Mesendoderm (in vitro differentiated cells): ENCODE measurements at regions not wholly inside any gene's neighbourhood (a gene's known extent, or its start where the extent isn't known, plus 50 kb on each side); places are given as distances from the start of the nearest gene placed in this dataset.

Experiments used
- DNase-seq: peaks from one replicate; pipeline ENCODE4 v3.0.0; 2013
- H2AK5ac ChIP-seq: 2 replicates; pipeline ENCODE4 v1.6.1; 2013; ENCODE audit warnings: low read length, inconsistent platforms
- H2BK120ac ChIP-seq: 2 replicates; pipeline ENCODE4 v1.6.1; 2013; ENCODE audit warnings: low read depth, mild to moderate bottlenecking, low read length, moderate library complexity, mixed read lengths
- H2BK15ac ChIP-seq: replicated peaks from 2 replicates; pipeline ENCODE4 v1.6.1; 2013; ENCODE audit warnings: low read depth, mild to moderate bottlenecking, moderate library complexity
- H2BK5ac ChIP-seq: 2 replicates; pipeline ENCODE4 v1.6.1; 2013; ENCODE audit warnings: low read length, inconsistent platforms
- H3K18ac ChIP-seq: 2 replicates; pipeline ENCODE4 v1.6.1; 2013; ENCODE audit warnings: mild to moderate bottlenecking, low read length, mixed read lengths
- H3K23ac ChIP-seq: one replicate; pipeline ENCODE4 v1.6.1; 2013; ENCODE audit warnings: low read length
- H3K27ac ChIP-seq: 2 replicates; pipeline ENCODE4 v1.5.1; 2013; ENCODE audit warnings: low read depth, mild to moderate bottlenecking, inconsistent platforms, low read length, moderate library complexity
- H3K27me3 ChIP-seq: 2 replicates; pipeline ENCODE4 v1.6.1; 2013; ENCODE audit warnings: low read length, control low read depth, mild to moderate bottlenecking, inconsistent platforms; ENCODE audit not compliant: insufficient read depth, poor library complexity
- H3K36me3 ChIP-seq: 2 replicates; pipeline ENCODE4 v1.6.1; 2013; ENCODE audit warnings: low read length, inconsistent platforms; ENCODE audit not compliant: control insufficient read depth, insufficient read depth
- H3K4ac ChIP-seq: one replicate; pipeline ENCODE4 v1.6.1; 2013; ENCODE audit warnings: low read depth, mild to moderate bottlenecking, low read length, moderate library complexity
- H3K4me1 ChIP-seq: 2 replicates; pipeline ENCODE4 v1.6.1; 2013; ENCODE audit warnings: low read depth, low read length, inconsistent platforms; ENCODE audit not compliant: control insufficient read depth
- H3K4me2 ChIP-seq: 2 replicates; pipeline ENCODE4 v1.6.1; 2013; ENCODE audit warnings: low read length
- H3K4me3 ChIP-seq: 2 replicates; pipeline ENCODE4 v1.5.1; 2013; ENCODE audit warnings: mild to moderate bottlenecking, low read length
- H3K56ac ChIP-seq: one replicate; pipeline ENCODE4 v1.6.1; 2013; ENCODE audit warnings: low read length
- H3K79me1 ChIP-seq: 2 replicates; pipeline ENCODE4 v1.6.1; 2013; ENCODE audit warnings: low read length, inconsistent platforms
- H3K79me2 ChIP-seq: 2 replicates; pipeline ENCODE4 v1.6.1; 2013; ENCODE audit warnings: mild to moderate bottlenecking, low read length; ENCODE audit not compliant: control insufficient read depth, insufficient read depth
- H3K9ac ChIP-seq: 2 replicates; pipeline ENCODE4 v1.6.1; 2013; ENCODE audit warnings: low read length, inconsistent platforms
- H4K5ac ChIP-seq: one replicate; pipeline ENCODE4 v1.6.1; 2013; ENCODE audit warnings: low read length
- H4K8ac ChIP-seq: one replicate; pipeline ENCODE4 v1.6.1; 2013; ENCODE audit warnings: low read depth, mild to moderate bottlenecking, control low read depth, low read length, moderate library complexity
- WGBS: extraction: QIAGEN DNeasy Blood & Tissue Kit; methylation state at CpG from one replicate; pipeline ENCODE4 v1.1.7; 2013; ENCODE audit warnings: low lambda C conversion rate, missing lambda C conversion rate; ENCODE audit not compliant: insufficient coverage; ENCODE audit errors: extremely low coverage; 5-methylcytosine and 5-hydroxymethylcytosine counted together

- no peaks in the 10 kb centered on the region for H3K36me3 ChIP-seq
Measured at GRCh38 chr6:14705841-14706377, 540.0 kb upstream of the JARID2 start.

DNA sequence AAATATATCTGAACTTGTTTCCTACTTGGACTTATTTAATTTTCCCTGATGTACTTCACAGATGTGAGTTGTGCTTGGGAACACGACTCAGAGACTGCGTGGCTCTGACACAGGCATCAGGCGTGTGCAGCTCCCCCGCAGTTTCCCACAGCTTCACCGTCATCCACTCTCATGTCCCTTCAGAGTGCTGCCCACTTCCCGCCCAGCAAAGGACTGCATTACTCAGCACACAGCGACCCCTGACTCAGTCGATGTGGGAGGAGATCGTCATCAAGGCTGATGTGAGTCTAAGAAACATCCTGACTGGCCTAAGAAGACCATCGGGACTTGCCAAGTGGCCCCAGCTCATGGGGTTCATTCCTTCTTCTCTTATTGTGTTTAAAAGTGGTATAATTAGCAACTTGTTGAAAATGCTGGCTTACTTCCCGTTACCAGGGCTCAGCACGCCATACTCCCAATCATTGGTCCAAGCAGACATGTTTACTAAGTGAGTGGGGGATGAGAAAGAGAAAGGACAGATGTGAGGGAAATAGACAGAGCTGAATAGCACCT is 539.4 kb upstream of the JARID2 start:
- Histone ChIP-seq H2AK5ac (no peak overlapping the region), H4K5ac (no peak overlapping the region), H3K27ac (no peak overlapping the region), H3K56ac (no peak overlapping the region), H3K79me2 (no peaks in the 10 kb centered on the region), H3K4ac (no peak overlapping the region), H3K79me1 (no peaks in the 10 kb centered on the region), H3K4me3 (no peak overlapping the region), H3K18ac (no peak overlapping the region), H3K9ac (no peak overlapping the region), H3K4me2 (no peak overlapping the region), H3K23ac (no peak overlapping the region), H2BK120ac (no peak overlapping the region), H4K8ac (no peak overlapping the region), H3K36me3 (no peaks in the 10 kb centered on the region), H3K27me3 (no peaks in the 10 kb centered on the region), H3K4me1 (no peaks in the 10 kb centered on the region), H2BK15ac (no peak overlapping the region), H2BK5ac (no peak overlapping the region)
- no CpG with 5 or more reads among the region's 12 CpGs for WGBS
- DNase-seq = no peak

More at GRCh38 chr6:14705841-14706377, 540.0 kb upstream of the JARID2 start:
- WGBS = no CpG with 5 or more reads among the region's 4 CpGs
- Histone ChIP-seq H2BK15ac (no peak overlapping the region), H3K9ac (no peak overlapping the region), H3K79me2 (no peaks in the 10 kb centered on the region), H4K5ac (no peak overlapping the region), H3K56ac (no peak overlapping the region), H3K27ac (no peak overlapping the region), H4K8ac (no peak overlapping the region), H3K27me3 (no peaks in the 10 kb centered on the region), H2BK120ac (no peak overlapping the region), H2BK5ac (no peak overlapping the region), H3K4me1 (no peaks in the 10 kb centered on the region), H3K4me3 (no peak overlapping the region), H2AK5ac (no peak overlapping the region), H3K18ac (no peak overlapping the region), H3K4me2 (no peak overlapping the region), H3K4ac (no peak overlapping the region), H3K23ac (no peak overlapping the region), H3K79me1 (no peaks in the 10 kb centered on the region)
- DNase-seq = no peak

DNA sequence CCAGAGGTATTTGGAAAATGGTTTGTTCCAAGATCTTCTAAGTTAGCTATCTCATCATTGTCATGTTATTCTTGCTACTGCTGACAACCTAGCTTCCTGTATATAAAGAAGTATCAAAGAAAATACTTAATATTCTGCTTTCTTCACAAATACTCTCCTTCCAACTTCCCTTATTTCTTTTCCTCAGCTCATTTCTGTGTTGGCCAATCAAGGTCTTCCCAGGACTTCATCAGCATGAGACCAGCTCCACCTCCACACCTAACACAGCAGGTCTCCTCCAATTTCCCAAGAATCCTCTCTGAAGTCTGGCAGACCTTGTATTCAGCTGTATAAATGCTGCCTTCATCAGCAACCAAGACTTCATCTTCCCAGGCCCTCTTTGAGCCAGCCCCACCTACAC is 538.6 kb upstream of the JARID2 start:
- Histone ChIP-seq H4K8ac (no peak overlapping the region), H2BK15ac (no peak overlapping the region), H3K9ac (no peak overlapping the region), H3K4ac (no peak overlapping the region), H2BK120ac (no peak overlapping the region), H3K4me1 (no peaks in the 10 kb centered on the region), H3K56ac (no peak overlapping the region), H2AK5ac (no peak overlapping the region), H3K79me1 (no peaks in the 10 kb centered on the region), H3K36me3 (no peaks in the 10 kb centered on the region), H3K27me3 (no peaks in the 10 kb centered on the region), H4K5ac (no peak overlapping the region), H3K4me3 (no peak overlapping the region), H3K23ac (no peak overlapping the region), H3K4me2 (no peak overlapping the region), H3K79me2 (no peaks in the 10 kb centered on the region), H2BK5ac (no peak overlapping the region), H3K27ac (no peak overlapping the region), H3K18ac (no peak overlapping the region)
- DNase-seq = no peak

DNA sequence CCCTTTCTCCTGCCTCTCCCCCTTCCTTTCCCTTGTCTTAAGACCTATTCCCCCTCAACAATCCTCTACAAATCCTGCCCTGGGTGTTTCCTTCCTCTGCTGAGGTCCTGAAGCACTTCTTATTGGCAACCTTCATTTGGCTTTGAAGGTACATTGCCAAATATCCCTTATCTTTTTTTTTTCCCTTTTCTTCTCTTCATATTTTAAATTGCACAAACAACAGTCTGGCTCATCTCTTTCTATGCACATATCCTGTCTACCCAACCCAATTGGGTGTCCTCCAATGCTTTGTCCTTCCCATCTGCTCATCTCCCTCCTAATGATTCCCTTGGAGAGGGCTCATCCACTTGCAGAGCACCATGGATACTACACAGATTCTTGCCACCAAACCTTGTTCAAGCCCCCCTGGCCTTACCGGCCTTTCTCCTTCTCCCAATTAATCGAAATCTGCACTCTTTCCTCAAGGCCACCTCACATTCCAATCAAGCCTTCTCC is 537.9 kb upstream of the JARID2 start:
- Histone ChIP-seq H3K36me3 (no peaks in the 10 kb centered on the region), H4K8ac (no peak overlapping the region), H3K23ac (no peak overlapping the region), H3K18ac (no peak overlapping the region), H3K56ac (no peak overlapping the region), H3K4me1 (no peaks in the 10 kb centered on the region), H2BK120ac (no peak overlapping the region), H3K27me3 (no peaks in the 10 kb centered on the region), H2BK15ac (no peak overlapping the region), H3K79me1 (no peaks in the 10 kb centered on the region), H3K79me2 (no peaks in the 10 kb centered on the region), H4K5ac (no peak overlapping the region), H2AK5ac (no peak overlapping the region), H3K4me3 (no peak overlapping the region), H3K4me2 (no peak overlapping the region), H3K27ac (no peak overlapping the region), H2BK5ac (no peak overlapping the region), H3K9ac (no peak overlapping the region), H3K4ac (no peak overlapping the region)
- DNase-seq = no peak
- WGBS = no CpG with 5 or more reads among the region's 2 CpGs

DNA sequence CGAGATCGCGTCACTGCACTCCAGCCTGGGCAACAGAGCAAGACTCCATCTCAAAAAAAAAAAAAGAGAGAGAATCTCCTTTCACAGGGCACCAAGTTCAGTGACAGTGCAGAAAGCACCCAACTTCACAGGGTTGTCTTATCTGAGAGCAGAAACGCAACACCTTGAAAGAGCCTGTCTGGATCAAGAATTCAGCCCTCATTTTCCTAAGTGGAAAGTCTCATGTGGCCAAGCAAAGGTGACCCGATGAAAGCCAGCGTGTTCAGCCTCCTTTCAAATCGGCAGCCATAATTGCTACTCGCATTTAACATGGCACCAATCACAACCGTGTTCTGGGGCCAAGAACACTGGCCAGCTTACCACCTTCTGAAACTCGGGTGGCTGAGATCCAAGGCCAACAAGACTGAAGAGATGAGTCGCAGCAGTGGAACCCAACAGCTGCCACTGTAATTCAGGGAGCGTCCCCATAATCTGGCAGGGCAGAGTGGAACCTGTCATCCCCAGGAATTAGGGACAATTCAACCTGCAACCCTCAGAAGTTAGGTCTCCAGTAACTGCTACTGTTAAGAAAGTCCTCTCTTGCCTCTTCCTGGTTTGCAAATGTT is 536.7 kb upstream of the JARID2 start:
- no peak overlapping the region for H3K23ac ChIP-seq
- no peak overlapping the region for H3K4me3 ChIP-seq
- H4K5ac ChIP-seq = no peak overlapping the region
- H3K27me3 ChIP-seq = no peaks in the 10 kb centered on the region
- no peak overlapping the region for H4K8ac ChIP-seq
- no peaks in the 10 kb centered on the region for H3K79me1 ChIP-seq
- H2AK5ac ChIP-seq = no peak overlapping the region
- no peak overlapping the region for H3K18ac ChIP-seq
- no peak overlapping the region for H2BK15ac ChIP-seq
- WGBS = no CpG with 5 or more reads among the region's 12 CpGs
- H3K56ac ChIP-seq = no peak overlapping the region
- no peak overlapping the region for H2BK120ac ChIP-seq
- no peaks in the 10 kb centered on the region for H3K4me1 ChIP-seq
- no peak overlapping the region for H3K4ac ChIP-seq
- H3K36me3 ChIP-seq = no peaks in the 10 kb centered on the region
- H3K9ac ChIP-seq = no peak overlapping the region
- H3K27ac ChIP-seq = no peak overlapping the region
- H3K4me2 ChIP-seq = no peak overlapping the region
- no peak overlapping the region for H2BK5ac ChIP-seq
- no peaks in the 10 kb centered on the region for H3K79me2 ChIP-seq
- no peak for DNase-seq

GRCh38 chr6:14709900-14710299 is 536.0 kb upstream of the JARID2 start:
- Histone ChIP-seq H3K4me1 (no peaks in the 10 kb centered on the region), H2BK5ac (no peak overlapping the region), H3K79me1 (no peaks in the 10 kb centered on the region), H3K9ac (no peak overlapping the region), H3K27ac (no peak overlapping the region), H3K4me3 (no peak overlapping the region), H3K27me3 (no peaks in the 10 kb centered on the region), H2AK5ac (no peak overlapping the region), H3K4me2 (no peak overlapping the region), H3K4ac (no peak overlapping the region), H3K23ac (no peak overlapping the region), H4K5ac (no peak overlapping the region), H3K36me3 (no peaks in the 10 kb centered on the region), H3K79me2 (no peaks in the 10 kb centered on the region), H3K18ac (no peak overlapping the region), H3K56ac (no peak overlapping the region), H4K8ac (no peak overlapping the region), H2BK120ac (no peak overlapping the region), H2BK15ac (no peak overlapping the region)
- DNase-seq = no peak
- whole genome bisulfite sequencing = no CpG with 5 or more reads among the region's 4 CpGs
